Lower leg skin (tissue), 4 donors: ENCODE measurements at regions not wholly inside any gene's neighbourhood (a gene's known extent, or its start where the extent isn't known, plus 50 kb on each side); places are given as distances from the start of the nearest gene placed in this dataset.
"Not testable (repeated sequence)": the region's sequence is repeated elsewhere in the genome, so short reads cannot be mapped to it uniquely, and the experiment has no call there.

ENCODE experiments used
- DNase-seq, 2 donors: peaks; one replicate each; pipeline ENCODE4 v3.0.0-alpha.2; 2019; ENCODE audit warnings: low spot score in 2 of 2
- H3K4me3 ChIP-seq: fragments of 200-600 bp; sonication (generic); 2 replicates; pipeline ENCODE4 v1.5.1; 2017; ENCODE audit warnings: mild to moderate bottlenecking, low read depth; ENCODE audit not compliant: poor library complexity, severe bottlenecking
- POLR2A ChIP-seq, 2 donors: fragments of 450-650 bp; IDR thresholded peaks; one replicate each; pipeline ENCODE4 v1.6.1; 2016 to 2017; ENCODE audit warnings: antibody characterized with exemption in 2 of 2, mild to moderate bottlenecking in 1 of 2, moderate library complexity in 1 of 2
- WGBS, 2 donors: methylation state at CpG; one replicate each; pipeline ENCODE4 v1.1.5; 2018; 5-methylcytosine and 5-hydroxymethylcytosine counted together
- intact Hi-C: fragments of 100-400 bp; cut with DNase I; formaldehyde crosslinking; loops from one replicate; pipeline ENCODE4 v1.15.0; 2023; ENCODE audit warnings: low total_unique reads
- TF ChIP-seq, protein P1 (sequence below), 3 donors: fragments of 450-650 bp; IDR thresholded peaks; one replicate each; pipeline ENCODE4 v1.5.1; 2016; ENCODE audit warnings: antibody characterized with exemption in 3 of 3, mild to moderate bottlenecking in 3 of 3, moderate library complexity in 2 of 3

DNA sequence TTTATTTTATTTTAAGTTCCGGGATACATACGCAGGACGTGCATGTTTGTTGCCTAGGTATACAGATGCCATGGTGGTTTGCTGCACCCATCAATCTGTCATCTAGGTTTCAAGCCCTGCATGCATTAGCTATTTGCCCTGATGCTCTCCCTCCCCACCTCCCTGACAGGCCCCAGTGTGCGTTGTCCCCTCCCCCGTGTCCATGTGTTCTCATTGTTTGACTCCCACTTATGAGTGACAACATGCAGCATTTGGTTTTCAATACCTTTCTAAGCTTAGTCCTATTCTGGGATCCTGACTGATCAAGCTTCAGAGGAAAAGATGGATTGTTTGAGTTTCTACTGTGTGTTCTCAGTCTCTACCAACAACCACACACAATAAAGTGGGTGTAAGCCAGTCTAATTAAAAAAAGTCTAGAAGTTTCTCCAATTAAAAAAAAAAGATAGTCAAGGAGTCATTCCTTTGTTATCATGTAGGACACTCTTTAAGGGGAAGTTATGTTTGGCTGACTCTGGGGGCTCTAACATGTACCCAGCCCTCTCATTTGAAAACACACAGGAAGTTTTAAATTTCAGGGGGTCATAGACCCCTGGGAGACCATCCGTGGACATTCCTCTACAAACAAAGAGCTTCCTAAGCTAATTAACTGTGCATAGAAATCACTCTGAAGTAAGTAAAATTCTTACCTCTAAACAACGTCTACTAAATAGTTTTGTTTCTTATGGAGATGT, 66.3 kb upstream of the ADAMTS18 start:
- 76 to 78% methylated on average over 7 of the region's 7 CpGs for WGBS, 2 donors
- no peak for TF ChIP-seq POLR2A (IDR thresholded peaks at IDR 0.05)
- TF ChIP-seq, protein P1, sequence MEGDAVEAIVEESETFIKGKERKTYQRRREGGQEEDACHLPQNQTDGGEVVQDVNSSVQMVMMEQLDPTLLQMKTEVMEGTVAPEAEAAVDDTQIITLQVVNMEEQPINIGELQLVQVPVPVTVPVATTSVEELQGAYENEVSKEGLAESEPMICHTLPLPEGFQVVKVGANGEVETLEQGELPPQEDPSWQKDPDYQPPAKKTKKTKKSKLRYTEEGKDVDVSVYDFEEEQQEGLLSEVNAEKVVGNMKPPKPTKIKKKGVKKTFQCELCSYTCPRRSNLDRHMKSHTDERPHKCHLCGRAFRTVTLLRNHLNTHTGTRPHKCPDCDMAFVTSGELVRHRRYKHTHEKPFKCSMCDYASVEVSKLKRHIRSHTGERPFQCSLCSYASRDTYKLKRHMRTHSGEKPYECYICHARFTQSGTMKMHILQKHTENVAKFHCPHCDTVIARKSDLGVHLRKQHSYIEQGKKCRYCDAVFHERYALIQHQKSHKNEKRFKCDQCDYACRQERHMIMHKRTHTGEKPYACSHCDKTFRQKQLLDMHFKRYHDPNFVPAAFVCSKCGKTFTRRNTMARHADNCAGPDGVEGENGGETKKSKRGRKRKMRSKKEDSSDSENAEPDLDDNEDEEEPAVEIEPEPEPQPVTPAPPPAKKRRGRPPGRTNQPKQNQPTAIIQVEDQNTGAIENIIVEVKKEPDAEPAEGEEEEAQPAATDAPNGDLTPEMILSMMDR (IDR thresholded peaks at IDR 0.05) = no peak
- H3K4me3 ChIP-seq = no peak overlapping the region
- intact Hi-C loops = no loop called here
- no peak for DNase-seq

DNA sequence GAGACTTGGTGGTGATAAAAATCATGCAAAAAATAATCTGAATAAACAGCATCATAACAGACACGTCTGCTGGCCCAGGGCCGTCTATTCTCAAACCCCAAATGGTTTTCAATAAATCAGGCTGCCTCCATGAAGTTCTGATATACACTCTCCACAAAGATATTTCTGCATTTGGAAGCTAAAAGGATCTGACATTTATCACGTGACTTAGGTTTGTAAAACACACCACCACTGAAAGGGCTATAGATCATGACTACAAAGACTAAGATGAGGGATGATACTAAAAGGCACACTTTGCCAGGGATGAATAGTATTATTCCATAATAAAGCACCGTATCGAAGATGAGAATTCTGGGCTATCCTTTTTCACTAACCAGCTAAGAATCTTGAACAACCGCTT, 67.6 kb upstream of the ADAMTS18 start:
- DNase-seq = no peak
- 85% methylated on average over 6 of the region's 6 CpGs for WGBS, 2 donors
- no peak overlapping the region for H3K4me3 ChIP-seq
- intact Hi-C loops = no loop called here
- TF ChIP-seq POLR2A (IDR thresholded peaks at IDR 0.05) = no peak
- TF ChIP-seq, protein P1 (IDR thresholded peaks at IDR 0.05) = no peak

DNA sequence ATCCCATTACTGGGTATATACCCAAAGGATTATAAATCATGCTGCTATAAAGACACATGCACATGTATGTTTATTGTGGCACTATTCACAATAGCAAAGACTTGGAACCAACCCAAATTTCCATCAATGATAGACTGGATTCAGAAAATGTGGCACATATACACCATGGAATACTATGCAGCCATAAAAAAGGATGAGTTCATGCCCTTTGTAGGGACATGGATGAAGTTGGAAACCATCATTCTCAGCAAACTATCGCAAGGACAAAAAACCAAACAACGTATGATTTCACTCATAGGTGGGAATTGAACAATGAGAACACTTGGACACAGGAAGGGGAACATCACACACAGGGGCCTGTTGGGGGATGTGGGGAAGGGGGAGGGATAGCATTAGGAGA, 71.7 kb upstream of the ADAMTS18 start:
- intact Hi-C loops, H3K4me3 ChIP-seq, DNase-seq: not testable (repeated sequence)
- 84 to 88% methylated on average over 2 of the region's 2 CpGs for WGBS, 2 donors

DNA sequence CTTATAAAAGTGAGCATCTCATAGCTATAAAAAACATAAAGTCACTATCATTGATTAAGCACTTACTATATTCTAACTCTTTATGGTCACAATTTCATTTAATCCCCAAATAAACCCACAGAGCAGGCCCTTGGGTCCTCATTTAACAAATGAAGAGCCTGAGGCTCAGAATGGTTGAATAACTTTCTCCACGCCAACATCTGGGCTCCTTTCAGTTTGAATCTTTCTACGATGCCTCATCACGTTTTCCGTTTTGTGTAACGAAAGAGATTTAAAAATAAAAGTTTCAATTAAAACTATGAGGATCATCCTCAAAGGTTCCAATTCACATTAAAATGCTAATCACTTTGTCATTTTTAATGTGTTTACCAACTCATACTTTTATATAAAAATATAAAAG, 74.2 kb upstream of the ADAMTS18 start:
- 74 to 87% methylated on average over 5 of the region's 5 CpGs for WGBS, 2 donors

DNA sequence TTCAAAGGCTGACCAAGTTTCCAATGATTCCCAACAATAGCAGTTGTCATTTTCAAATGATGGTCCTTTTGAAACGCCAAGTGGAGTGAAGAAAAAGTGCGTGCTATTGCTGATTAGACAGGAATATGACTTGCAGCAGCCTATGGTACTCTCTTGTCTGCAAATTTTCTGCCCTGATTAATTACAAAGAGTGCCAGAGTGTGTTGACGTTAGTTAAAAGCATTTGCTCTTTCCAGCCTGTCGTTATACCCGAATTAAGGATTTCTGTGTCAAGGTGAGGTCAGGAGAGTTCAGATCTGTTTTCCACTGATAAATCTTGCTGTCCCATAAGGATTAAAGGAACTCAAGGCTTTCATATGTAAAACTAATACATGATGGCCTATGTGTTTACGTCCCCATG, 75.0 kb upstream of the ADAMTS18 start:
- 50 to 57% methylated on average over 6 of the region's 6 CpGs for WGBS, 2 donors
- intact Hi-C loops = no loop called here
- no peak for TF ChIP-seq POLR2A (IDR thresholded peaks at IDR 0.05)
- TF ChIP-seq, protein P1 (IDR thresholded peaks at IDR 0.05) = no peak
- no peak for DNase-seq
- no peak overlapping the region for H3K4me3 ChIP-seq

More for the DNA sequence above, 74.2 kb upstream of the ADAMTS18 start:
- H3K4me3 ChIP-seq = no peak overlapping the region
- DNase-seq = no peak
- intact Hi-C loops = no loop called here
- TF ChIP-seq, protein P1 (IDR thresholded peaks at IDR 0.05) = no peak
- TF ChIP-seq POLR2A (IDR thresholded peaks at IDR 0.05) = no peak

DNA sequence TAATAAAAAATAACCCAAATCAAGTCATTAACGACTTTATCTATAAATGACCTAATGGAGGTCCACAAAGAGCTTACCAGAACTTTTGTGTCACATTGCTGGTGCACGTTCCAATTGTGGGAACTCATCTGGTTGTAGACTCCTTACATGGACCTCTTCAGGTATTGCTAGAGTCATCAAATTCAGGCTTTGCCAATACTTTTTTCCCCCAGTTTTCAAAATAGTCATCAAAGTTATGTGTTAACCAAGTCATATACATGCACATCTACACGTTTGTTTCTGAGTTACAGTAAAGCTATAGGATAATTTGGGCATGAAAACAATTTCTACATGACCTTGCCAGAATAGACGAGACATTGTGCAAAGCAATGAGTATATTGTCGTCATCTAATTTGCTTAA, 76.2 kb upstream of the ADAMTS18 start:
- H3K4me3 ChIP-seq = no peak overlapping the region
- no peak for TF ChIP-seq POLR2A (IDR thresholded peaks at IDR 0.05)
- TF ChIP-seq, protein P1 (IDR thresholded peaks at IDR 0.05) = no peak
- intact Hi-C loops = no loop called here
- no peak for DNase-seq
- 75 to 76% methylated on average over 5 of the region's 5 CpGs for WGBS, 2 donors
